Ishikawa (cell line): ENCODE measurements at regions not wholly inside any gene's neighbourhood (a gene's known extent, or its start where the extent isn't known, plus 50 kb on each side); places are given as distances from the start of the nearest gene placed in this dataset.

Source experiments
- CEBPB ChIP-seq: IDR thresholded peaks from 2 replicates; pipeline ENCODE4 v1.6.1; 2012
- CREB1 ChIP-seq: IDR thresholded peaks from 2 replicates; pipeline ENCODE4 v1.6.1; 2012; ENCODE audit warnings: low read depth
- EGR1 ChIP-seq: IDR thresholded peaks from 2 replicates; pipeline ENCODE4 v1.6.1; 2012
- EP300 ChIP-seq: IDR thresholded peaks from 2 replicates; pipeline ENCODE4 v1.6.1; 2012; ENCODE audit warnings: borderline replicate concordance
- FOXM1 ChIP-seq: IDR thresholded peaks from 2 replicates; pipeline ENCODE4 v1.6.1; 2012; ENCODE audit warnings: low read depth, borderline replicate concordance
- NFIC ChIP-seq: IDR thresholded peaks from 2 replicates; pipeline ENCODE4 v1.6.1; 2012
- RAD21 ChIP-seq: IDR thresholded peaks from 2 replicates; pipeline ENCODE4 v1.6.1; 2012; ENCODE audit warnings: low read depth
- TAF1 ChIP-seq: IDR thresholded peaks from 2 replicates; pipeline ENCODE4 v1.6.1; 2012; ENCODE audit warnings: low read depth, mild to moderate bottlenecking
- TCF12 ChIP-seq: IDR thresholded peaks from 2 replicates; pipeline ENCODE4 v1.6.1; 2012; ENCODE audit warnings: low read depth
- TEAD4 ChIP-seq: IDR thresholded peaks from 2 replicates; pipeline ENCODE4 v1.6.1; 2012
- YY1 ChIP-seq: IDR thresholded peaks from 2 replicates; pipeline ENCODE4 v1.6.1; 2012; ENCODE audit warnings: low read depth
- ZBTB7A ChIP-seq: IDR thresholded peaks from 2 replicates; pipeline ENCODE4 v1.6.1; 2012; ENCODE audit warnings: low read depth
- TF ChIP-seq, protein P1 (sequence below): IDR thresholded peaks from 2 replicates; pipeline ENCODE4 v1.6.1; 2012; ENCODE audit warnings: low read depth, mild to moderate bottlenecking
- TF ChIP-seq, protein P2 (sequence below): IDR thresholded peaks from 2 replicates; pipeline ENCODE4 v1.6.1; 2012
- TF ChIP-seq, protein P3 (sequence below): IDR thresholded peaks from 2 replicates; pipeline ENCODE4 v1.6.1; 2012

DNA sequence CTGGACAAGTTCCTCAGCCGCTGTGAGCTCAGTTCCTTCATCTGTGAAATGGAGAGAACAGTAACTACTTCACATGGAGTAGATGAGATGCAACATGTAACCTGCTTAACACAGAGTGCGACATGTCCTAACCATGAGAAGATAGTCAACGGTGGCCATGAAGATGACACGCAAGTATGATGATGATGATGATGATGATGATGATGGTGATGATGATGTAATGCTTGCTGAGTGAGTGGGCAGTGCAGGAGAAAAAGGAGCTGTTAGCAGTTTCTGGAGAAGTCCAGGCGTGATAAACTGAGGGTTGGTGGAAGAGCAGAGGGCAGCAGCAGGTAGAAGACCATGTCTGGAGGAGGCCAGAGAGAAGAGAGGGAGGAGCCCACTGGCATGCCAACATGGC is 90.8 kb upstream of the CD82 start:
- TF ChIP-seq CREB1 (no peak), TAF1 (no peak), CEBPB (no peak), NFIC (no peak), TEAD4 (no peak), EGR1 (no peak), EP300 (no peak), TCF12 (no peak), RAD21 (no peak)
- TF ChIP-seq, protein P1, sequence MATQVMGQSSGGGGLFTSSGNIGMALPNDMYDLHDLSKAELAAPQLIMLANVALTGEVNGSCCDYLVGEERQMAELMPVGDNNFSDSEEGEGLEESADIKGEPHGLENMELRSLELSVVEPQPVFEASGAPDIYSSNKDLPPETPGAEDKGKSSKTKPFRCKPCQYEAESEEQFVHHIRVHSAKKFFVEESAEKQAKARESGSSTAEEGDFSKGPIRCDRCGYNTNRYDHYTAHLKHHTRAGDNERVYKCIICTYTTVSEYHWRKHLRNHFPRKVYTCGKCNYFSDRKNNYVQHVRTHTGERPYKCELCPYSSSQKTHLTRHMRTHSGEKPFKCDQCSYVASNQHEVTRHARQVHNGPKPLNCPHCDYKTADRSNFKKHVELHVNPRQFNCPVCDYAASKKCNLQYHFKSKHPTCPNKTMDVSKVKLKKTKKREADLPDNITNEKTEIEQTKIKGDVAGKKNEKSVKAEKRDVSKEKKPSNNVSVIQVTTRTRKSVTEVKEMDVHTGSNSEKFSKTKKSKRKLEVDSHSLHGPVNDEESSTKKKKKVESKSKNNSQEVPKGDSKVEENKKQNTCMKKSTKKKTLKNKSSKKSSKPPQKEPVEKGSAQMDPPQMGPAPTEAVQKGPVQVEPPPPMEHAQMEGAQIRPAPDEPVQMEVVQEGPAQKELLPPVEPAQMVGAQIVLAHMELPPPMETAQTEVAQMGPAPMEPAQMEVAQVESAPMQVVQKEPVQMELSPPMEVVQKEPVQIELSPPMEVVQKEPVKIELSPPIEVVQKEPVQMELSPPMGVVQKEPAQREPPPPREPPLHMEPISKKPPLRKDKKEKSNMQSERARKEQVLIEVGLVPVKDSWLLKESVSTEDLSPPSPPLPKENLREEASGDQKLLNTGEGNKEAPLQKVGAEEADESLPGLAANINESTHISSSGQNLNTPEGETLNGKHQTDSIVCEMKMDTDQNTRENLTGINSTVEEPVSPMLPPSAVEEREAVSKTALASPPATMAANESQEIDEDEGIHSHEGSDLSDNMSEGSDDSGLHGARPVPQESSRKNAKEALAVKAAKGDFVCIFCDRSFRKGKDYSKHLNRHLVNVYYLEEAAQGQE, result no peak
- TF ChIP-seq, protein P2, sequence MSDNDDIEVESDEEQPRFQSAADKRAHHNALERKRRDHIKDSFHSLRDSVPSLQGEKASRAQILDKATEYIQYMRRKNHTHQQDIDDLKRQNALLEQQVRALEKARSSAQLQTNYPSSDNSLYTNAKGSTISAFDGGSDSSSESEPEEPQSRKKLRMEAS, result no peak

DNA sequence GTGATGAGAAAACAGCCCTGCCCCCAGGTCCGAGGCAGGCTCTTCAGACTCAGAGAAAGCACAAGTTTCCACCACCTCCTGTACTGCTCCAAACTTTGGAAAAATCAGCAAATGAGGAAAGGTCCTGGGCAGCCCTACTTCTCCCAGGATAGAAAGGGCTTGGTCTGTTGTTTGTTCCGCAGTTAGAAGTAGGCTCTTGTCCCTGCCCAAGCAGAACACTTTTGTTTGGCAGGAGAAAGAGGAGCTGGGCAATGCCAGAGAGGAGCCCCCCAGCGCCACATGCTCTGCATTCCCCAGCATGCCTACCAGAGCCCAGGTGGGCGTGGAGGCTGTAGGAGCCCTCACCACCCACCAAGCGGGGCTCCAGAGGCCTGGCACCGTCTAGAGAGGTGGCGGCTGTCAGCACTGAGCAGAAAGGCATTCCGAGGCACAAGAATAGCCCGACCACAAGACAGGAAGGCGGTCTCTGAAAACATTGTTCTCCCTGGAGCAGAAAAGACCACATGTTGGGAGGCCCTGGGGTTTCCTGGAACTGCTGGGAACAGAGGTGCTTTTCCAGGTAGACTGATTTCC is 90.3 kb upstream of the CD82 start:
- TF ChIP-seq CREB1, result no peak
- TF ChIP-seq, protein P2, result peak; percentile 43; the same call in 1 of the 2 replicates
- TF ChIP-seq, protein P3, sequence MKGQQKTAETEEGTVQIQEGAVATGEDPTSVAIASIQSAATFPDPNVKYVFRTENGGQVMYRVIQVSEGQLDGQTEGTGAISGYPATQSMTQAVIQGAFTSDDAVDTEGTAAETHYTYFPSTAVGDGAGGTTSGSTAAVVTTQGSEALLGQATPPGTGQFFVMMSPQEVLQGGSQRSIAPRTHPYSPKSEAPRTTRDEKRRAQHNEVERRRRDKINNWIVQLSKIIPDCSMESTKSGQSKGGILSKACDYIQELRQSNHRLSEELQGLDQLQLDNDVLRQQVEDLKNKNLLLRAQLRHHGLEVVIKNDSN, result no peak
- TF ChIP-seq EGR1, result no peak
- no peak for TF ChIP-seq RAD21
- TF ChIP-seq YY1, result no peak
- no peak for TF ChIP-seq EP300
- TF ChIP-seq FOXM1, result no peak
- no peak for TF ChIP-seq NFIC
- peak; percentile 42; the same call in 1 of the 2 replicates for TF ChIP-seq TEAD4
- TF ChIP-seq, protein P1, result no peak
- 0 out of 2 replicates have a peak, but pooled peaks have one; percentile 19 for TF ChIP-seq TCF12

DNA sequence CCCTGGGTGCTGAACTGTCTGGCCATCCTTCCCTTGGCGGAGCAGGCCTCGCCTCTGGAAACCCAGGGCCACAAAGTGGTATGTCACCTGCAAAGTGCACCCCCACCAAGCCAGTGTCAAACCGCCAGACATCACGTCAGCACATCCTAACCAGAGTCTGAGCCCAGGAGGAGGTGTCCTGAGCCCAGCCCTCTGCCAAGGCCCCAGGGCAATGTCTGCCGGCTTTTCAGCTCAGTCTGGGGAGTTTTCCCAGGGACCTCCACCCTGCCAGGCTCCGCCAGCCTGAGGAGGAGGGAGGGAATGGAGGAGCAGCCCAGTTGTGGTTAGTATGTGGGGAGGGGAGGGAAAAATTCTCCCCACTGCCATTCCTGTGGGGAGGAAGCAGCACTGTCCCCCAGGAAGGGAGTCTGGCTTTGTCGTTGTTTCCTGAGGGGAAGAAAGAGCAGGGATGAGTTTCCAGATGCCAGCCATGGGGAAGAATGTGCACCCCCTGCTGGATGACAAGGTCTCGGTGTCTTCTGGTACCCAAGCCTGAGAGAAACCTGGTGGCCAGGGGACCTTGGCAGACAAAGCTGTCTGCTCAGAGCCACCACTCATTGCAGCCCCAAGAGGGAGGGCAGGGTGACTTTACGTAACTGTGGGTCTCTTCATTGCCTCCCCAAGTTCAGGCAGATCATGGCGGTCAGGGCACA is 81.4 kb upstream of the CD82 start:
- TF ChIP-seq TEAD4 (no peak), ZBTB7A (no peak), RAD21 (peak; percentile 52)

DNA sequence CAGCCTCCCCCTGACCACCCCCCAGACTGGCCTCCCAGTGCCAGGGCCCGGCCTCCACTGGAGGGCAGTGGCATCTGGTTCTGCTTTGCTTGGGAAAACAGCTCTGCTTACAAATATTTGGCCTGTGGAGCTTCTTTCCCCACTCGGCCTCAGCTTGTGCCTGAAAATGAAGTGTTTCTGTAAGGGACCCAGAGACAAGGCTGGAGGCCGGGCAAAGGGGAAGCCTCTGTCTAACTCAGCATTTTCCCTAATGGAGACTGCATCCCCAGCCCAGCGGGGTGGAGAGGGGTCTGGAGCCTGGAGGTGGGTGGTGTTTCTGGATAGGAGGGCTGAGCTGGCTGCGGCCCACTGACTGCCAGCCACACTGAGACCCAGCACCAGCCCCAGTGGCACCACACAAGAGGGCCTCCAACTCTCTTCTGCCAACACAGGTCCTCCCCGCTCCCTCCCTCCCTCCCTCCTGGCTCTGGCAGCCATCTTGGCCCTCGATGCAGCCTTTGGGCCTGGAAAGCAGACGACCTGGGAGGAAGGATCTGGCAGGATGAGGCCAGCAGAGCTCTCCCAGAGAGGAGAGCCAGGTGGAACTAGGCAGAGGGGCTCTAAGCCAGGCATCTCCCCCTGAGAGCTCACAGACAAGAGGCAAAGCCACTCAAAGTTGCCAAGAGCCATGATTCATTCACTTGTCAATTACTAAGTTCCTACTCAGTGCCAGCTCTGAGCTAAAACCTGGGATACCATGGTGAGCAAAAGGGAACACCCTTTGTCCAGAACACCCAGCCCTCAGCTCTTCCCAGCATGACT is 77.1 kb upstream of the CD82 start:
- TF ChIP-seq, protein P3, result no peak
- TF ChIP-seq CREB1, result no peak
- no peak for TF ChIP-seq FOXM1
- TF ChIP-seq TAF1, result no peak
- TF ChIP-seq RAD21, result no peak
- no peak for TF ChIP-seq EP300
- TF ChIP-seq, protein P2, result no peak
- TF ChIP-seq NFIC, result no peak
- TF ChIP-seq TEAD4, result no peak
- TF ChIP-seq, protein P1, result no peak
